SU-DHL-6 (cell line): ENCODE measurements at regions not wholly inside any gene's neighbourhood (a gene's known extent, or its start where the extent isn't known, plus 50 kb on each side); places are given as distances from the start of the nearest gene placed in this dataset.

Experiments
- EZH2phosphoT487 ChIP-seq: fragments of 200-600 bp; sonication (generic), shearing (Covaris generic); conservative IDR thresholded peaks from 2 replicates; pipeline ENCODE4 v1.6.1; 2018; ENCODE audit warnings: mild to moderate bottlenecking, antibody characterized with exemption, low read length, moderate library complexity, mixed read lengths
- TF ChIP-seq, protein P1 (sequence below): fragments of 200-600 bp; sonication (generic); IDR thresholded peaks from one replicate; pipeline ENCODE4 v1.5.1; 2017; ENCODE audit warnings: antibody characterized with exemption, mild to moderate bottlenecking, low read length, moderate library complexity; ENCODE audit not compliant: insufficient read depth, poor library complexity, severe bottlenecking

DNA sequence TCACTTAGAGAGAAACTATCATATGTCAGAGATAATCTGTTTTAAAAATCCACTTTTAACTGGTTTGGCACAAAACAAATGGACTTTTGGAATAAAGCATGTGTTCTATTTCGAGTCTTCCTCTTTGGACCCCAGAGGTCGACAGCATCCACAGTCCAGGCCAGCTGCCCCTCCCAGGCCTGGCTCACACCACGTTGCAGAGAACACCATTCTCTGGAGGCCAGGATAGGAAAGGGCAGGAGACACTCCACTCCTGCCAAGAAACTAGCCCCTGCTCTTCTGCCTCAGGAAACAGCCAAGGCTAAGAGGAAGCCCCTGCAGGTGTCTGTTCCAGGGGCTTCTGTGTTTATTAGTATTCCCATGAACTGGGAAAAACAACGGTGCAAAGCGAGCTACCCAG is 456.6 kb upstream of the ID2 start:
- TF ChIP-seq, protein P1, sequence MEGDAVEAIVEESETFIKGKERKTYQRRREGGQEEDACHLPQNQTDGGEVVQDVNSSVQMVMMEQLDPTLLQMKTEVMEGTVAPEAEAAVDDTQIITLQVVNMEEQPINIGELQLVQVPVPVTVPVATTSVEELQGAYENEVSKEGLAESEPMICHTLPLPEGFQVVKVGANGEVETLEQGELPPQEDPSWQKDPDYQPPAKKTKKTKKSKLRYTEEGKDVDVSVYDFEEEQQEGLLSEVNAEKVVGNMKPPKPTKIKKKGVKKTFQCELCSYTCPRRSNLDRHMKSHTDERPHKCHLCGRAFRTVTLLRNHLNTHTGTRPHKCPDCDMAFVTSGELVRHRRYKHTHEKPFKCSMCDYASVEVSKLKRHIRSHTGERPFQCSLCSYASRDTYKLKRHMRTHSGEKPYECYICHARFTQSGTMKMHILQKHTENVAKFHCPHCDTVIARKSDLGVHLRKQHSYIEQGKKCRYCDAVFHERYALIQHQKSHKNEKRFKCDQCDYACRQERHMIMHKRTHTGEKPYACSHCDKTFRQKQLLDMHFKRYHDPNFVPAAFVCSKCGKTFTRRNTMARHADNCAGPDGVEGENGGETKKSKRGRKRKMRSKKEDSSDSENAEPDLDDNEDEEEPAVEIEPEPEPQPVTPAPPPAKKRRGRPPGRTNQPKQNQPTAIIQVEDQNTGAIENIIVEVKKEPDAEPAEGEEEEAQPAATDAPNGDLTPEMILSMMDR, result no peak
- no peak for TF ChIP-seq EZH2phosphoT487
